HG03159 (cell line): ENCODE measurements at regions not wholly inside any gene's neighbourhood (a gene's known extent, or its start where the extent isn't known, plus 50 kb on each side); places are given as distances from the start of the nearest gene placed in this dataset.

Experiments used
- ATAC-seq: cut with Tn5 transposase; IDR thresholded peaks from one replicate; pipeline ENCODE4 v1.9.1; 2021; ENCODE audit warnings: mild to moderate bottlenecking, moderate library complexity; ENCODE audit not compliant: unreplicated experiment

DNA sequence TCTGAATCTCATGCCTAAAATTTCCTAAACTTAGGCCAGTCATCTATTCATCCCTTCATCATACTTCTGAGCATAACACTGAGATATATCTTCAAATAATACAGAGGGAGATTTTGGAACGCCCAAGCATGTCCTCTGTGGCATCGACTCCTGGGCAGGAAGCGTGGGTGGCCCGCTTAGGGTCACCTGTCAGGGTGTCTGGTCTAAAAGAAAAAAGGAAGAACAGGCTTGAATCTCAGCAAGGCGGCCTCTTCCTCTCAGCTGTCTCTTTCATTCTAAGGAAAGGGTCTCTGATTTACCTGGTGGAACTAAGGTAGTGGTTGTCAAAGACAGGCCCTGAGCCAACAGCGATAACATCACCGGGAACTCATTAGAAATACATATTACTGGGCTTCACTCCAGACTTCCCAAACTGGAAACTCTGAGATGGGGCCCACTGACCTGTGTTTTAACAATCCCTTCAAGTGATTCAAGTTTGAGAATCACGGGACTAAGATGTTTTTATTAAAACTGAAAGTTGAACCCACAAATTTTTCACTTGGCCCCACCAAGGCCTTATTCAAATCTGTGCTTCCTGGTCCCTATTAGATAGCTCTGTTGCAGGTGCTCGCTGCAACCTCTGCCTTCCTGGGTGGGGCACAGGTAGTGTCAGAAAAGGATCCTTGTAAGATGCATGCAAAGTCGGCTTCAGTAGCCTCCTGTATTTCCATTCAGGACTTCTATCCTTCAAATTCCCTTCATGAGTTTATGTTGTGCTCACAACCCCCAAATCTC is 162.3 kb upstream of the CCDC68 start:
- ATAC-seq = peak; percentile 51

DNA sequence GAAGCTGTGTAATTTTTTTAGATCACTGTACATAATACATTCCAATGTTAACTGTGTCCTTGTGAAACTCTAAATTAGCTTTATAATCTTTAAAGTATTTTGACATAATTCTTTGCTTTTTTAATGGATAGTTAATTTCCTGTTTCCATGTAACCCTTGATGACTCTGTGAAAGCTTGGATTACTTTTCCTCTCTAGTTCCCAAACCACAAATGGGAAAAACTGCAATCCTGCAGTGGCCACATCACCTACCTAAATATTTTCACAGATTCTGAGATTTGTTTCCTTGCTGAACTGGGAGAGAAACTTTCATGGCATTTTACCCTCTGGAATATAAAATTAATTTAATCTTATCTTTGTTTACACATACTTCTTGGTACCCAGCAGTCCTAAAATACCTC is 161.6 kb upstream of the CCDC68 start:
- ATAC-seq = no peak

DNA sequence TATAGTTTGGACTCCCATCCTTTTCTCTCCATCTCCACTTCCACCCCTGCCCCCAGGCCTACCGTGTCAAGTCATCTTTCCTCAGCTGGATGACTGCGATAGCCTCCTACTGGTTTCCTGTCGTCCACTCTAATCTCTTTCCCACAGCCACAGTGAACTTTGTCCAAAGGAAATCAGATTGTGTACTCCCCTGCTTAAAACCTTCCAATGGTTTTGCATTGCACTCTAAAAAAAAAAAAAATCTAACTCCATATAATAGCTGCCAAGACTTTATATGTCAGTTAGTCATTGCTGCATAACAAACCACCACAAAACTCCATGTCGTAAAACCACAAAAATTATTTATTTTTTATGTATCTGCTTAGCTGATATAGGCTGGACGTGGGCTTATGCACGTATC is 160.2 kb upstream of the CCDC68 start:
- no peak for ATAC-seq

DNA sequence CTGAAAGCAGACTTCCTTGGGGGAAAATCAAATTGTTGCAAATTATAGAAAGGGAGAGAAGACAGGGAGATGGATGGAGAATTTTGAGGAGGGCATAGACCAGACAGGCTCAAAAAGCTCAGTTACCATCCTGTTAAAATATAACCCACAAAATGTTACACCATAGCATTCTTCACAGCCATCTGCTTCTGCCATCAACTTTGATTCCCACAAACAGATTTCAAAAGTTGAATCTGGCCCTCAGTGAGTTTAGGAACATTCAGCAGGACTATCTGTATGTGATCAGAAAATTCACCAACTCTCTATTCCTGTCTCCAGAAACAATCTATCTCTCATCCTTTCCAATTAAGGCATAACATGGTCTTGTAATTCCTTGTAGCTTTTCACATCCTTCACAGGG is 159.8 kb upstream of the CCDC68 start:
- no peak for ATAC-seq

DNA sequence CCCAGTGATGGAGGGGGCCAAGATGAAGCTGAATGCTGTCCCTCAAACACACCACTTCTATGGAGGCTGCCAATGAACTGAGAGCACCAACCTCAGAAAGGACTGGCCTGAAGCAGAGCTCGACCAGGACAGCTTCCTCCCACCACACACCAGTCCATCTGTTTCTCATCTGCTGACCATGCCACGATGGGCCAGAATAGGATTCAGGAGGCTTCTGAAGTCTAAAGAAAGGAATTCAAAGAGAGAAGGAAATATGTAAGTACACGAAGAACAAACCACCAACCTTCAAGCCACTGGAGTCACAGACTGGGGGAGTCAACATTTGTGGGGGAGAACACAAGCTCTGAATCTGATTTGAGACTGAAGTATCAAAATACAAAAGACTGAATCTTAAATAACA is 157.6 kb upstream of the CCDC68 start:
- ATAC-seq = no peak

DNA sequence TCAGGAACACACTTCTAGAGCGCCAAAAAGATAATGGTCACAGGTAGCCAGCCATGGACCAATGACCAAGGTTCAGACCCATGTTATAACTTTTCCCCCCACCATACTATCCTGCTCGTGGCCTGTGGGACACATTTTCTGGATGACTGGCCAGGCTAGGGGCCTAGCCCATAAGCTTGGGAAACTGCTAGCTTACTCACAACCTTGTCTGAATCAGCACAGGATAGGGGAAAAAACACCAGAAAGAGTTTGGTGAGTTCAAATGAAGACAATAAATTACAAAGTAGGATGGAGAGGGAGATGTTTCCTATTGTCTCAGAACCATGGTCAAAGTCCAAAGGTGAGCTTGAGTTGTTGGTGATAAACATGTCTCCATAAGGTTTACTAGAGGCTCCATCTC is 156.3 kb upstream of the CCDC68 start:
- ATAC-seq = no peak

DNA sequence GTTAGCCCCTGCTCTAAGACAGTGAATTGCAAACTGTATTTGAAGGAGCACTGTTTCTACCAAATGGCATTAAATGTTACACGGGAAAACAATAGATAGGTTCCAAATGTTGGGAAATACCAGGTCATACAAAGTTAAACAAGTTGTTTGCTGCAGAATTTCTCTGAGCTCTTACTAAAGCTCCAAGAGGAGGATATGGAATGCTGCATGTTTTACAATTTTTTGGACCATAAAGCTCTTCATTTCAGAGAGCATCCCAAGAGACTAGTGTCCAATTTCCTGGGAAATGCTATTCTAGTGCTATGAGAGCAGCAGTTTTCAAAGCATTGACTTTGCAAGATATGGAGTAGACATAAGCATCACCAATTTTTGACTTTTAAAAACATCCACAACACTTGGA is 155.6 kb upstream of the CCDC68 start:
- no peak for ATAC-seq

DNA sequence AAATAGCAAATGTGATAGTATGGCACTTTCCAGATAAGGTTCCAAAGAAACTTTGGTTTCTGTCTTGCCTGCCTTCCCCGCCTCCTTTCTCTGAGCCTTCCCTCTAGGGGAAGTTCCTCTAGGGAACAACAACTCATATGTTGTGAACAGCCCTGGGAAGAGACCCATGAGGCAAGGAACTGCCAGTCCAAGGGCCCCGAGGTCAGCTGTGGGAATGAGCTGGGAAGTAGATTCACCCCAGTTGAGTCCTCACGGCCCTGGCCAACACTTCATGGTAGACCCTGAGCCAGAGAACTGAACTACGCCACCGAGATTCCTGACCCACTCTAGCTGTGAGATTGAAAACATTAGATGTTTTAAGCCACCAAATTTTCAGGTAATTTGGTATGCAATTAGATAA is 154.5 kb upstream of the CCDC68 start:
- no peak for ATAC-seq

DNA sequence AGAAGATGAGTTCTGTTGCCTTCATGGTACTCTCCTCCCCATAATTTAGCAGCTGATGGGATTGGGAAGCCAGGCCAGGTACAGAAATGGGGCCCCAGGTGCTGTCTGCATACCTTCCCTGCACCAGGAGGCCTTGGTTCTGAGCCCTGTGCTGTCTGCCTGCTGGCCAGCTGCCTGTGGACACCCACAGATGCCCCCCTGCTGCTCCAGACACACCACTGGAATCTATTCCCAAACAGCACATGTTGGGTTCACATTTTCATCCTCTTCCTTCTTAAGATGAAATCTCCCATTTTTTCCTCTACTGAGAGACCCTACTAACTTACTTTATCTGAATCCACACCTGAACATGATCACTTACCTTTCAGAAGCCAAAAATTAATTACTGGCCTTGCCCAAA is 152.0 kb upstream of the CCDC68 start:
- no peak for ATAC-seq

DNA sequence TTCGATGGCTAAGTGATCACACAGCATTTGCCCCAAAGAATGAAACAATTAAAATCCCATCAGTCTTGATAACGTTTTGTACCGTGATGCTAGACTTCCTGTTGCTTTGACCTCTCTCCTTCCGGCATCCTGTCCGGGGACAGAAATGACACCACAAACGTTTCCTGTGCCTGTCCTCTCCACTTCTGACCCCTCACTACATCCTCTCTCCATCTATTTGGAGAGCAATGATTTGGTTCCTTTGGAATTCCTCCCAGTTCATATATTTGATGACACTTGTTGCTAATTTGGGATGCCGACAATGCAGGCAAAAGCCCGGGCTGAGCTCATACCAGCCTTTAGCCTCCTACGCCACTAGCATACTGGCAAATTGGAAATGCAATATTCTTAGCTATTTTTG is 151.2 kb upstream of the CCDC68 start:
- ATAC-seq = no peak

DNA sequence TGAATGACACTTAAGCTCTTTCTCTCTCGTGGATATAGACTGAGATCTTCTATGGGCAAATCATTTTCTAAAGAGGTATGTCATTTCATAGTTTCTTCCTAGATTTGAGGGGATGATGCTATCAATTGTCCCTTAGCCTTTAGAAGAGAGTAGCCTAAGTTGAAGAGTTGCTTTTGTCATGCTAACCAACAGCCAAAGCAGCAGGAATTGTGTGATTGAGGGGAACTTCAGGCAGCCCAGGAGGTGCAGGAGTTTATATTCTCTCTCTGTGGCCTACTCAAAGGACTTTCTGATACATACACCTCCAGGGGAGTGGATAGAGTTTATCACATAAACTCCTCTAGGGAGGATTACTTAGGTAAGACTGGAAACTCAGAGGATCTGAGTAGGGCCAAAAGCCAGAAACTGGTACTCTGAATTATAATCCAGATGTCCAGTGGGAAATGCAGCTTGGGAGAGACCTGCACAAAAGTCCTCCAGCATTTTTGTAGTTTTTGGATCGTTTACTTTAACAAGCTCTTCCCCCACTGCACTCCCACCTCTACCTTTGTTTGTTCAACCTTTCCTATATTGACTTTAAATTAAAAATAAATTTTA is 150.7 kb upstream of the CCDC68 start:
- ATAC-seq = no peak

DNA sequence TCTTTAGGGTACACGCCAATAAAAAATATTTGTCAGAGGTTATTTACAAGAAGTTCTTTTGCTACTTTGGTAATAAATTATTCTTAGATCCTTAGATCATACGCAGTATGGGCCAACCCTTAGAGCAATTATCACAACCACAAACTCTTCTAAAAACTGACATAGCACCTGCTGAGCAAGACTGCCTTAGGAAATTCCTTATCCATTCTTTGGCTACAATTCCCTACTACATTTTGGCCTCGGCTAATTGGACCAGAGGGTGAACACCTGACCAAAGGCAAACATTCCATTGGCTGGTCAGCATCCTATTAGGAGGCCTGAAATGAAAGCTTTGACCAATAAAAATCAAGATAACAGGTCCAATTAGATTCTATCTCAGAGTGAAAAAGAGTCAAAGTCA is 147.6 kb upstream of the CCDC68 start:
- no peak for ATAC-seq

DNA sequence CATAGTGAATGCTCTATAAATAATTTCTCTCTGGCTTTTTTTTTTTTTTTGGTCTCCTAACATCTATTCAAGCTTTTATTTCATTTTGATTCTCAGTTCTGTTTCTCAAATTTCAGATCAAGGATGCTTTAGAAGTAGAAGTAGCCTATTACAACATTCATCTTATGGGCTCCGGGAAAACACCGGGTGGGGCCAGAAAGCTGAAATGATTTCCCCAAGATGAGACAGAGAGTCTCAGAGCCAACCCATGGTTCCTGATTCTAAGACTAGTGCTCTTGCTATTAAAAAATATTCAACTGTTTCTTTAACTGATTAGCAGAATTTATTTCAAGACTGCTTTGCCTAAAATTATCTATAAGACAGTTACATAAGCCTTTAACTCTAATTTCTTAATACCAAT is 147.2 kb upstream of the CCDC68 start:
- ATAC-seq = no peak

DNA sequence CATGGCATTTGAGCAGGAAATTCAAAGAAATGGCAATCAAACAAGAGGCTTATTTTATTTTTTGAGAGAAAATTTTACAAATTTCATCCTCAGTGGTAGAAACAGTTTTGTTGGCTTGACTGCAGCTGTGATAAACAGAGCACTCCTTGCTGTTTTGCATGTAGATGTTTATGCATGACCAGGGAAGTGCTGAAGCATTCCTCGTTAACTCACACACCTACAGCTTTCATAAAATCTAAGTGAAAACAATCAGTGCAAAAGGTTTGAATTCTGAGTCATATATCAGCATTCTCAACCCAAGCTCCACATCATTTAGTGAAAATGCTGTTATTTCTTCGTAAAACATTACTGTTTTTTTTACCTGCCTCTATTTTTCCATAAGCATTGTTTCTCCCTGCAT is 146.6 kb upstream of the CCDC68 start:
- no peak for ATAC-seq

DNA sequence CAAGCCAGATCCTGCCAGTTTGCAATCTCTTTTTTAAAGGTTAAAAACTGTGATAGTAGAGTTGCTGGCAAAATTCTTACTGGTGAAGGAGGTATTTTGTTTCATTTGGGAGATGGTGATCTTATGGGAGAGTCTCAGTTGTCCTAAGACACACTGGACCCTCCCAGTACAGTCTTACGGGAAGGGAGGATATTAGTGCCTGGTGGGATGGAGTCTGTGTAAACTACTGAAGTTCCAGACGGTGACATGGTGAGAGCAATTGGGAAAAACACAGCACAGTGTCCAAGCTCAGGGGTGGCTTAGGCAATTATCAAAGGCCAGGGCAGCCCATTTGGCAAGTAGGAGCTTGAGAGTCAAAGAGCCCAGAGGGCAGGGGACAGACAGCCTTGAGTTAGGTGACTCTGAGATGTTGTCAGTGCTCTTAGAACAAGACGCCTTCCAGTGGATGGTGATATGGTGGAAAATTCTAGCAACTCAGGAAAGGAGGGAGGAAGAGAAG is 143.7 kb upstream of the CCDC68 start:
- no peak for ATAC-seq

DNA sequence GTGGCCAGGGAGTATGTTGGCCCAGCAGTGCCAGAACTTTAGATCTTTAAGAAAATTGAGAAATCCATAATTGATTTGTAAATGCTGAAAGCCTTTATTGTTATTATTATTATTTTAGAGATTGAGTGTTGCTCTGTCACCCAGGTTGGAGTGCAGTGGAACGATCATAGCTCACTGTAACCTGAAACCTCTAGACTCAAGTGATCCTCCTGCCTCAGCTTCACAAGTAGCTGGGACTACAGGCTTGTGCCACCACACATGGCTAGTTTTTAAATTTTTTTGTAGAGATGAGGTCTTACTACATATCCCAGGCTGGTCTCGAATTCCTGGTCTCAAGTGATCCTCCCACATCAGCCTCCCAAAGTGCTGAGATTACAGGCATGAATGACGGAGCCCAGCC is 143.2 kb upstream of the CCDC68 start:
- ATAC-seq = no peak

DNA sequence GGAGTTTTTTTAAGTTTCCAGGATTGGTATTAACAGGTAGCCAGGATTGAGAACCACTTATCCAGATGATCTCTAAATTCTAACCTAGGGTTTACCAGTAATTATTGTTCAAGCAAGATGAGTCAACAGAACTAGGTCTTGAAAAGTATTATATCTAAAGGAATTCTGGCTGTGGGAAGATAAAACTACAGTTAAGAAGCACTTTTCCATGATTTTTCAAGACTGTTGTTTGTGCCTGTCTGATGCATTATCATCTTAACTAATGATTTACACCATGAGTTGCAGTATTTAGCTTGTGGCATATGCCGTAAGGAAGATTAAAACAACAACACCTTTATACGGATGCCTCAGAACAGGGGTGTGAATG is 142.2 kb upstream of the CCDC68 start:
- no peak for ATAC-seq

DNA sequence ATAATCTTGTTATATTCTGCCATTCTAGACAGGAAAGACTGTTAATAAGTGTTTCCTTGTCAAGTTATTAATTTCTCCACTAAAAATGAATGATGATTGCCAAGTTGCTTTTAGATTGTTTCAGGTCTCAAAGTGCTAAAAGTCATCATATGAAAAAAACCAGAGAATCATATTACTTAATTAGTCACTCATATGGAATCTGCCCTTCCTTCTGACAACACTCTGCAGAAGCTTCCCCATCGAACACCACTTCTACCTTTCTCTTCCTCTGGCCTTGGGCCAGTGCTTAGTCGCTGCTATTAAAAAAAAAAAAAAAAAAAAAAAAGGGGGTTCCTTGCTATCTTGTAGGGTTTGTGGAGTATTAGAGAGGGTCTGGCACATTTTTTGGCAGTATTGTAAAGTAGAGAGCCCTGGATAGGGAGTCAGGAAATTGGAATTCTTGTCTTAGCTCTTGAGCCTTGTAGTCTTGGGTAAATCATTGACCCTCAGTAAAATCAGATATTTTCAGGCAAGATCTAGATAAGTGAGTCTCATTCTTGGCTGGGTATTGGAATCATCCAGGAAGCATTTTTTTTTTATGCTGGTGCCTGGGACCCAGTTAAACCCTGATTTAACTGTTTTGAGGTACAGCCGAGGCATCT is 141.7 kb upstream of the CCDC68 start:
- no peak for ATAC-seq

DNA sequence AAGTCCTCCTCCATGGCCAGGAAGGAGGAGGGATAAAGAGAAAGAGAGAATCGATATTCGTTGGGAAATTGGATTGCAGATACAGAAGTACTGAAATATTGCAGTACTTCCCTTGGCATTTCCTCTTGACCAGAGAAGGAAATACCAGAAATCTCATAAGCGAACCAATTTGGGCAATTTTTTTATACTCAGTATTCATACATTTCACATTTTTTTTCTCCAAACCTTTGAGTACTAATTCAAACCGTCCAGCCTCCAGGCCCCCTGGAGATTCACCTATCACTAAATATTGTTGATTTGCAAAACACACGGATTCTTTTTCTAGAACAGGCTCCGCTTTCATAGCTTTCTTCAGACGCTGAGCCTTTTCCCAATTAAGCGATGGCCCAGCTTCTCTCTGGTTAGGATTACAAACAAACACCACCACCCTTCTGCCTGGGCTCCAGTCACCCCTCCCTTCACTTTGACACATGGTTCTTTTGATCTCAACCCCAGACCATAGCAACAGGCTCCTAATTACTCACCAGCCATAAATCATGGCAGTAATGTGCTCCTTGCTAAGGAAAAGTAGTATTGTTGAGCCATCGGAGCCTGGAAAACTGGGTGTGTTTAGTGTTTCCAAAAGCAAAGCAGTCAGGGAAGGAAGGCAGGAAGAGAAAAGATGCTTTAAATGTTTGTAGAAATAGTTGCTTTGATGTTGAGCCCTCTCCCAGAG is 138.4 kb upstream of the CCDC68 start:
- ATAC-seq = no peak

DNA sequence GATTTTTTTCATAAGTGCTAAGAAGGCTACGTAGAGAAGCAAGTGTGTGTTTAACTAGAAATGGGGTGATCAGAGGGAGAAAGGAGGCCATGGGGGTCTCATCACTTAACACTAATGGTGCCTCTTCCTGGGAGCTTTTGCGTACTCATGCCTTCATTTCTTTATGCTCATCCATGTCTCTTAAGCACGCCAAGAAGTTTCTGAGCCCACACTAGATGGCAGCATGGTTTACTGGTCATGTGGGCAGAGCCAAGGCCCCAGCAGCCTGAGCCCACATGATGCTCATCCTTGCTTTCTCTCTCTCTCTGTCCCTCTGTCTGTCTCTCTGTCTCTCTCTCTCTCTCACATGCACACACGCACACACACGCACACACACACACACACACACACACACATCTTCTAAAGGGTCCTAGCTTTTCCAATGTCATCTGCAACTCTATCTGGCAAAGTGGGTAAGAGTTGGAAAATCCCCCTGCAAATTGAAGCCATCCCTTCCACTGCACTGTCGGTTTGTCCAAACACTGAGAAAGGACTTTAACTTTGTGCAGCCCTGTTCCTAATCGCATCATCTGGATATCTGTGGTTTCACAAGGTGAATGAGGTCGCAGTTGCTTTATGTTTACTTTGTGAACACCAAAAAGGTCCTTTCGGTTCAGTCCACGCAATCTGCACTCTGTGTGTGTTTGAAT is 137.1 kb upstream of the CCDC68 start:
- peak; percentile 56 for ATAC-seq

DNA sequence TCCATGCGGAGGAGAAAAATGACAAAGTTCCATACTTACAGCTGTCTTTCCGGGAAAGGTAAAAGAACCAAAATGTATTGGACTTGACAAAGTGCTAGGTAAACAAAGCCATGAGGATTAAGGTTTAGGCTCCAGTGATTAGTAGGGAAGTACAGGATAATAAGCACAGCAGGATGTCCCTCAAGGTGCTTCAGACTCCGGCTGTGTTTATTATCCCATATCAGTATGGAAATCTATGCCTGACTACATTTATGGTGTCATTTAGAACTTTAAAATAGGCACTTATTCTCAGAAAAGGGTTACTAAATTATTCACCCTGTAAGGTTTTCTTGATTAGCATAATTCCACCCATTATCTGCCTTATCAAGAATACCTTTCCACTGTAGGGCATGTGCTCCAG is 136.3 kb upstream of the CCDC68 start:
- ATAC-seq = no peak
